ENCODE measurements at regions not wholly inside any gene's neighbourhood (a gene's known extent, or its start where the extent isn't known, plus 50 kb on each side); places are given as distances from the start of the nearest gene placed in this dataset.

DNA sequence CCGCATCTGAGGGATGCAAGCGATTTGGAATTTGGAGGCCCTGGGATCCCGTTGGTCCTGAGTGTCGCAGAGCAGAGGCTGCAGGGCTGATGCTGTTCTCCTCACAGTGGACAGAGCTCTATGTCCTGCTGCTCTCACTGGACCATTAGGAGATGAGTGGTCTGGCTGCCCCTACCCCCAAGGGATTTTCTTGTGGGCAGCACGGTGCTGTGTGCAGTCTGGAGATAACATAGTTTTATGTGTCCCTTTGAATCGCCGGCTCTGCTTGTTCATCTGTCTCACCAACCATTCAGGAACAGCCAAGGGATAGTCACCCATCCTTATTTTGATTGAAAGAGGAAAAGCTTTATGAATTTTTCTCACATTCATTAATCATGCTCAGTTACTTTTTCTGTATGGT is 49.9 kb downstream of the CHRM3 start:
- DNase-seq (ENCODE audit: low read depth) = no peak

GRCh38 chr1:239437822-239438221 is 51.5 kb downstream of the CHRM3 start:
- DNase-seq (ENCODE audit: low read depth) = no peak

DNA sequence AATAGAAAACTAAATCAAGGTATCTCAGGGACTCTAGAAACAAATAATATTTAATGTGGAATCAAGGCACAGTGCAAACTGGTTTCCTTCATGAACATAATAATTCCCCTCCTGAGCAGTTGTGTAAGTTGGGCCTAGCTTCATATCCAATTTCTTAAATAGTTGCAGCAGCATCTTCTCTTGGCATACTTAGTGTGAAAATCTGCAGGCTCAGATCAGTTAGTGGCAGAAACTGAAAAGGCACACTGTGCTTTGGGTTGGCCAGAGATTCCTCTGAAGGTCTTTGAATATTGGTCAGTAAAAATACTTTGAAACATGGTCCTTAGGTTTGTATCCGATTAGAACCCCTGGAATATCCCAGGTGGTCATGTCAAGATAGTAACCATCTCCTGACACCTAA is 52.5 kb downstream of the CHRM3 start:
- no peak for DNase-seq (ENCODE audit: low read depth)

DNA sequence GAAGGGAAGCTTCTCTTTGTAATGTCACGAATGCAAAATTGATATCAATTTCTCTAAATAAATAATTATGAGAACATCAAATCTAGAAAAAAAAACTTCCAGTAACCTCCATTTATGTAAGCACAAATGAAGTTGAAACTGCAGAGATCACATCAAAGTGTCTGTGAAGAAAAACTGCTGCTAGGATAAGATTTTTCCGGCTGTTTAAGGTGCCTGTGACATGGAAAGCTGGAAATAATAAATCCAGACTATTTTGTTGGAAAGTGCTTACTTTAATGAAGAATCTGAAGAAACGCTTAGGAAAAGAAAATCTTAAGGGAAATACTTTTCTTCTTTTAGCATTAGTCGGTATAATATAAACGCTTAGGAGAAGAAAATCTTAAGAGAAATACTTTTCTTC is 57.0 kb downstream of the CHRM3 start:
- no peak for DNase-seq (ENCODE audit: low read depth)

DNA sequence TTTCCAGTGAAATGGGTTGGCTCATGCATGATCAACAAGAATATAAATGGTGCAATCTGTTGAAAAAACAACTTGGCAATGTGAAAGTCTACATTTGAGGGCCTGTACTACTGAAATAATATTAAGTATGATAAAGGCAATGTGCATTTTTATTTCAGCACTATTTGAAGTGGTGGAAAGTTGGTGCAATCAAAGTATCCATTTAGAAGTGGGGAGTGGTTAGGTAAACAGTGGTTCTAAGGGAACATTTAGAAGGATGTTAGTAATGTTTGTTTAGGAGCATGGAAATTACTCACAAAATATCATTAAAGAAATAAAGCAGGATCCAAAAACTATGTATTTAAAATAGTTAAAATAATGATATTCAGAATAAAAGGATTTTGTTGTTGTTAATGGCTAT is 60.2 kb downstream of the CHRM3 start:
- DNase-seq (ENCODE audit: low read depth) = no peak

DNA sequence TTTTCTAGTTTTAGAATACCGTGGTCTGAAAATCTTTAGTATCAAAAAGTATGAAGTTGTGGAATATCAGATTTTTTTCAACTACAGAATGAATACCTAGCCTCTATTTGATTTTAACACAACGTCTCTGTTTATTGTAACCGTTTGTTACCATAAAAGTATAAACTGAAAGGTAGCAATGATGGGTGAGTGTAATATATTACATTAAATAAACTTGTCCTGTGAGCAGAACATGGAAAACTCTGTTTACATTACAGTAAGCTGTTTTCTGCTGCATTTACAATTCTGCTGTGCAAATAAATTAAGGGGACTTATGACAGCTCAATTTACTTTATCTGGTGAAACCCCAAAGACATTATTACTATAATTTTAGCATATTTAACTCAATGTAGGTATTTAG is 62.5 kb downstream of the CHRM3 start:
- DNase-seq (ENCODE audit: low read depth) = no peak

DNA sequence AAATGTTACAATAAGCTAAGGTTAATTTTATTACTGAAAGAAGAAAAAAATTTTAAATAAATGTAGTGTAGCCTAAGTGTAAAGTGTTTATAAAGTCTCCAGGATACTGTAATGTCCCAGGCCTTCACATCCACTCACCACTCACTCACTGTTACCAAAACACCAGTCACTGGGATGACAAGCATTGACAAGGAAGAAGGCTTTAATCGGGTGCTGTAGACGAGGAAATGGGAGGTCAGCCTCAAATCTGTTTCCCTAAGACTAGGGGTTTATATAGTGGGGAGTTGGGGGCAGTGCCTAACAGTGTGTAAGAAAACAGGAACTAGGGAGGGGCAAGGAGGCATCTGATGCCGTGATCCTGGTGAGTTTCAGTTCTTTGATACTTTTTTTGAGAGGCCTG is 69.4 kb downstream of the CHRM3 start:
- no peak for DNase-seq (ENCODE audit: low read depth)

- DNase-seq (ENCODE audit: low read depth) = no peak
These were observed 70.4 kb downstream of the CHRM3 start for GRCh38 chr1:239456788-239457187.

DNA sequence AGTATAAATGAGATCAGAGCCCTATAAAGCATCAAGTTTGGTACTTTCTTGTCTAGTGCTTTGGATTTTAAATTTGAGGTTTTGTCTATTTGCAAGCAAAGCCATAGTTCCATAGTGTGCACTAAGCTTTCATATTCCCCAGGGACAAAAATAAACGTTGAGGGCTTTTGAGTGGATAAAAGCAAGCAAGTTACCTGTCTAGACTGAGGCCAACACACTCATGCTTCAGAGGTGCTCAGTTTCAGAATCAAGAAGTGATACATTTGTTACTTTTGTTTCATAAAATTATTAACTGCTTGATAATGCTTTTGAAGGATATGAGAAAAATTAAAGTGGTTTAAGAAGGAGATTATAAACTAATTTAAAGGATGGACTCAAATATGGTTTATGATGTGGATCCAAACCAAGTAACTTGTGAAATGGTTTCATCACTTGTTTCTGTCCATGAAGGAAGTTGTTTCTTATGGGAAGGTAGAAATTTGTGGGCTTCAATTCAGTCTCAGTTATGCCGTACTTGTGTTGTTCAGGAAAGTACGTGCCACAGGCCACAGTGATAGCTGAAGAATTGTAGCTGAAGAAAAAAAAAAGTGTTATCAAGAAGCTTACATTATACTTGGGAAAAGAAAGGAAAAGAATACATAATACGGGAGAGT is 71.2 kb downstream of the CHRM3 start:
- no peak for DNase-seq (ENCODE audit: low read depth)

DNA sequence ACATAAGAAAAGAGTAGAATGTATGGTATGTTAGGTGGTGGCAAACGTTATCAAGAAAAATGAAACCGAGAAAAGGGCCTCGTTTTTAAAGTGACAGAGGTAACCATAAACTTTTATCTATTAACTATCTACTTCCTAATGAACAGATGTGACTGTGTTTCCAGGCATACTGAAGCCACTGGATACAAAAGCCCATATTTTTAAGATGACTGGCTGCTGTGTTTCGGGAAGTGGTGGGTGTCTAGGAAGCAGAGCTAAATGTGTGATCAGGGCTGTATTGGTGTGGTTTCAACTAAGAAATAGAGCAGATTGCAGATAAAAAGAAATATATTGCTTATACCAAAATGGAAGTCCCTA is 71.8 kb downstream of the CHRM3 start:
- DNase-seq (ENCODE audit: low read depth) = no peak

- no peak for DNase-seq (ENCODE audit: low read depth)
These were observed 81.4 kb downstream of the CHRM3 start for GRCh38 chr1:239467730-239468129.

DNA sequence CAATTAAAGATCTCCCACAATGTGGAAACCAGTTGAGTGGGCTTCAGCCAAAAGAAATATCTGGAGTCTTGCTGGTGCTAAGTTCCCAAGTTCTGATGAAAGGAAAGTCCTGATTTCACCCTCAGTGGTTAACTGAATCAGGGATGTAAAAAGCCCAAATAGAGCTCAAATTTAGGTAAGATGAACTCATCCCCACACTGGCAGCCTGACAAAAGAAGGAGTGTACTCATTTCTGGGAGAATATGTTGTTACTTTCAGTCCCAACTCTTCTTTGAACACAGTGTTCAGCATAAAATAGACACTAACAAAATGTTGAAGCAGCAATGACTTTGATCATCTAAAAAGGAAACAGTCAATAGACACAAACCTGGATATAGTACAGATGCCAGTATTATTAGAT is 91.7 kb downstream of the CHRM3 start:
- DNase-seq (ENCODE audit: low read depth) = no peak

DNA sequence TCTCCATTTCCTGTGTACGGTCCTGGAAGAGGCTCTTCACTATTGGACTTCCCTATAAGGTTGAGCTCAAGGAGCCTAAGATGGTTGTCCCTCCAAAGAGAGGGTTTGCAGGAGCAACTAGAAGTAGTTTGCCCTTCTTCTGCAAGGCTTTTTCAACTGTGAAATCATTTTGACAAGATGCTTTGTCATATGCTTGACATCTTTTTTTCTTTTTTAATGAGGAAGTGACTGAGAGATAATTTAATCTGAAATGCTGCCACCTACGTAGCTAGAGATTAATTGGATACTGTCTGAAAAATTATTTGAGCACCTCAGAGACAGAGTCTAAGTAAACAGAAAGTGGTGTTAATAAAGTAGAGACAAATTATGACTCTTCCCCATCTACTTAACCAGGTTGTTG is 97.0 kb downstream of the CHRM3 start:
- no peak for DNase-seq (ENCODE audit: low read depth)

GRCh38 chr1:239493811-239494414 is 107.5 kb downstream of the CHRM3 start:
- no peak for DNase-seq (ENCODE audit: low read depth)

DNA sequence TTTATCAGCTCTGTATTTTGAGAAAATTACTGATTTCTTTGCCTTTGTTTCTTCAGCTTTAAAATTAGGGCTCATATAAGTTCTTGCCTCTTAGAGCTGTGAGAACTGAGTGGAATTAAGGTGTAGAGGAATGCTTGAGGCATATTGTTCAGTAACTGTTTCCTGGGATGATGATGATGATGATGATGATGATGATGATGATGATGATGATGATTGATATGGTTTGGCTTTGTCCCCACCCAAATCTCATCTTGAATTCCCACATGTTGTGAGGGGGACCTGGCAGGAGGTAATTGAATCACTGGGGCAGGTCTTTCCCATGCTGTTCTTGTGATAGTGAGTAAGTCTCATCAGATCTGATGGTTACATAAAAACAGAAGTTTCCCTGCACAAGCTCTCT is 118.7 kb downstream of the CHRM3 start:
- no peak for DNase-seq (ENCODE audit: low read depth)

DNA sequence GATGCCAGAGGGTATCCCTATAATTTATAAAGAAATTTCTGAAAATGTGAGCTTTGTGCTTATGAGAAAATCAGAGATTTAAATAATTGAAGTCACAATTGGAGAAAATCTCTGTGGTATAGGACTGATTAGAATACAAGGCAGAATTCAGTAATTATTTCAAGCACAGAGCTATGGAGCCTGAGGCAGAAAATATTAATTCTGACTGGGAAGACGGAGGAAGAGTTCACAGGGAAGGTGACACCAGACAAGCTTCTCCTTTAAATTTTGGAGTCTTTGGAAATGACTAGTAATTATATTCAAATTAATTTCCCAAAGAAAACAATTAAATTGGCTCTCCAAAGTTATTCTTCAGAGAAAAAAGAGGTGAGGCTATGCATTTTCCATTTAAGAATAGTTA is 121.5 kb downstream of the CHRM3 start:
- DNase-seq (ENCODE audit: low read depth) = no peak

- no peak for DNase-seq (ENCODE audit: low read depth)
These were observed 125.5 kb downstream of the CHRM3 start for GRCh38 chr1:239511875-239512274.

GRCh38 chr1:239516579-239516978 is 130.2 kb downstream of the CHRM3 start:
- DNase-seq (ENCODE audit: low read depth) = no peak

- no peak for DNase-seq (ENCODE audit: low read depth)
These were observed 140.0 kb downstream of the CHRM3 start for GRCh38 chr1:239526391-239526790.

GRCh38 chr1:239527051-239527693 is 140.8 kb downstream of the CHRM3 start:
- no peak for DNase-seq (ENCODE audit: low read depth)

- DNase-seq (ENCODE audit: low read depth) = no peak
These were observed 149.9 kb downstream of the CHRM3 start for GRCh38 chr1:239536165-239536849.

DNA sequence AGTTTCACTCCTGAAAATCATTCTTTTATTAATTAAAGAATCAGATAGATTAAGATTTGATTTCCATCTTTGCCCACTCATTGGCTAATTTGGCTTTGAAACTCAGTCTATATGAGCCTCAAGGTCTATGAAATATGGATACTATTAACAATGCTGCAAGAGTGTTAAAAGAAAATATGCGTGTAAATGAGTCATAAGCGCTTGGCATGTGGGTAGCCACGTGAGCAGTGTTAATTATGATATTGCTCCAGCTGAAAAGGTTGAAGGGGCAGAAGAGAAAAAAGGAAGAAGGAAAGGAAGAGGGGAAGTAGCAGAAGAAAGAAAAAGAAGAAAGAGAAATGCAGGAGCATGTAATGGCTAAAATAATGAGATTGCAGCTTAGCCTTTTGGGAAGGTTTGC is 151.4 kb downstream of the CHRM3 start:
- no peak for DNase-seq (ENCODE audit: low read depth)

DNA sequence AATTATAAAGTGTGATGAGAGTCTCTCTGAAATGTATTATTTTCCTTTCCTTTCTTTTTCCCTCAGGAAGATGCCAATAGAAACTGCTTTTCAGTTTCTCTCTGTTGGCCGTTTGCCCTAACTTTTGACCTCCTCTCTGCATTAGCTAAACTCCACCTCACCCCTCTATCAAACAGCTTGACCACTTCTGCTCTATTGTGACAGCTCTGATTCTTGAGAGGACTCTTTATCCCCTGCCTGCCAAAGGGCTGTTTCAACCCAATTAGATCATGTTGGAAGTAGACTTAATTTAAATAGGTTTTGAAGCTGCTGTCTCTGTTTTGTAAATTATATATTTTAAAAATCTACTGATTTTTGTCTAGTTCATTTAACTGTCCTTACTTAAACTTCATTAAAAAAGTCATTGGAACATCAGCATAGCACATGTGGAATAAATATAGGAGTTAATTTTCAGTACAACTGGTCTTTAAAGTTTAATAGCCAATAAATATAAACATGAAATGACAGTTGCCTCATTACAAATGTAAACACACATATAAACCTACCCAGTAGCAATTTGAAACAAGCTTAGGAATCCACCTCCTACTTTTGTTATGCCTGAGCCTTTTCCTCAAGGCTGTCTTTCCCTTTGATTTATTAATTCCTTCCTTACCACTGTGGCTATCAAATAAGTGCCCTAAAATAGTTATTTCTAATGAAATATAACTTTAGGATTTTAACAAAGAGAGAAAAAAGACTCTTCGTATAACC is 152.0 kb downstream of the CHRM3 start:
- DNase-seq (ENCODE audit: low read depth) = no peak
